A549 (cell line): ENCODE measurements at regions not wholly inside any gene's neighbourhood (a gene's known extent, or its start where the extent isn't known, plus 50 kb on each side); places are given as distances from the start of the nearest gene placed in this dataset.

Experiments used
- CEBPB ChIP-seq, 2 experiments: fragments of >200 bp in 1 of 2; sonication (Bioruptor Twin) in 1 of 2; formaldehyde crosslinking in 1 of 2; IDR thresholded peaks; 2 replicates each; pipeline ENCODE4 v1.6.1; 2012 to 2016
- EP300 ChIP-seq, 2 experiments: fragments of >200 bp; sonication (Bioruptor Twin); formaldehyde crosslinking; IDR thresholded peaks; 2 replicates in 1 of 2; 3 replicates in 1 of 2; pipeline ENCODE4 v1.6.1; 2016 to 2017
- ESRRA ChIP-seq: fragments of 150-350 bp; IDR thresholded peaks from 2 replicates; pipeline ENCODE4 v1.6.1; 2014; ENCODE audit warnings: mild to moderate bottlenecking, low read length, borderline replicate concordance
- POLR2A ChIP-seq: IDR thresholded peaks from 2 replicates; pipeline ENCODE4 v1.6.1; 2012; ENCODE audit warnings: mild to moderate bottlenecking, low read length
- POLR2AphosphoS2 ChIP-seq: conservative IDR thresholded peaks from 2 replicates; pipeline ENCODE4 v1.6.1; 2012; ENCODE audit warnings: low read length, improper control_type of control experiment, inconsistent platforms
- RAD21 ChIP-seq, 2 experiments: fragments of >200 bp in 1 of 2; sonication (Bioruptor Twin) in 1 of 2; formaldehyde crosslinking in 1 of 2; IDR thresholded peaks in 1 of 2; conservative IDR thresholded peaks in 1 of 2; 2 replicates in 1 of 2; 3 replicates in 1 of 2; pipeline ENCODE4 v1.6.1; 2012 to 2018; ENCODE audit warnings: inconsistent platforms in 1 of 2
- RFX5 ChIP-seq: fragments of 450-650 bp; IDR thresholded peaks from 2 replicates; pipeline ENCODE4 v1.7.1; 2014; ENCODE audit warnings: antibody characterized with exemption, mild to moderate bottlenecking, moderate library complexity
- USF2 ChIP-seq: fragments of 450-650 bp; IDR thresholded peaks from 2 replicates; pipeline ENCODE4 v1.6.1; 2014; ENCODE audit warnings: antibody characterized with exemption
- TF ChIP-seq, protein P1 (sequence below): fragments of >200 bp; sonication (Bioruptor Twin); formaldehyde crosslinking; IDR thresholded peaks from 3 replicates; pipeline ENCODE4 v1.5.1; 2016
- TF ChIP-seq, protein P2 (sequence below): fragments of >200 bp; sonication (Bioruptor Twin); formaldehyde crosslinking; IDR thresholded peaks from 3 replicates; pipeline ENCODE4 v1.6.1; 2016
- TF ChIP-seq, protein P3 (sequence below): fragments of 200-600 bp; sonication (generic); IDR thresholded peaks from 2 replicates; pipeline ENCODE4 v1.6.1; 2016; ENCODE audit warnings: antibody characterized with exemption, mild to moderate bottlenecking, moderate library complexity

DNA sequence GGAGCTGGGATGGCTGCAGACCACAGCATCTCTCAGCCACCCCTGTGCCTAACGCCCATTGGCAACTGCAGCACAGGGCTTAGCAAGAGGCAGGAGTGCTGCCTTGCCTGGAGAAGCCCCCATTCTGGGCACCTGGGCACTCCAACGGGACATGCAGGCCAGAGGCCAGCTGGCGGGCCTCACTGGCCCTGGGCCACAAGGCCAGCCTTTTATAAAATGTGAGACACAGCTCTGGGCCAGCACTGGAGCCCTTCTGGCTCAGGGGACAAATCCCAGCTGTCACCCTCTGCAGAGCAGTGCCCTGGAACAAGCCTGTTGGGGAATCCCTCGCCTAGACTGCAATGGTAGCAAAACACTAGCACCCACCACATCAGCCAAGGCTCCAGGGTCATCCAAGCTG is 171.8 kb downstream of the WSCD1 start:
- TF ChIP-seq, protein P1, sequence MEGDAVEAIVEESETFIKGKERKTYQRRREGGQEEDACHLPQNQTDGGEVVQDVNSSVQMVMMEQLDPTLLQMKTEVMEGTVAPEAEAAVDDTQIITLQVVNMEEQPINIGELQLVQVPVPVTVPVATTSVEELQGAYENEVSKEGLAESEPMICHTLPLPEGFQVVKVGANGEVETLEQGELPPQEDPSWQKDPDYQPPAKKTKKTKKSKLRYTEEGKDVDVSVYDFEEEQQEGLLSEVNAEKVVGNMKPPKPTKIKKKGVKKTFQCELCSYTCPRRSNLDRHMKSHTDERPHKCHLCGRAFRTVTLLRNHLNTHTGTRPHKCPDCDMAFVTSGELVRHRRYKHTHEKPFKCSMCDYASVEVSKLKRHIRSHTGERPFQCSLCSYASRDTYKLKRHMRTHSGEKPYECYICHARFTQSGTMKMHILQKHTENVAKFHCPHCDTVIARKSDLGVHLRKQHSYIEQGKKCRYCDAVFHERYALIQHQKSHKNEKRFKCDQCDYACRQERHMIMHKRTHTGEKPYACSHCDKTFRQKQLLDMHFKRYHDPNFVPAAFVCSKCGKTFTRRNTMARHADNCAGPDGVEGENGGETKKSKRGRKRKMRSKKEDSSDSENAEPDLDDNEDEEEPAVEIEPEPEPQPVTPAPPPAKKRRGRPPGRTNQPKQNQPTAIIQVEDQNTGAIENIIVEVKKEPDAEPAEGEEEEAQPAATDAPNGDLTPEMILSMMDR: no peak
- TF ChIP-seq CEBPB (IDR thresholded peaks at IDR 0.05) (no peak), EP300 (IDR thresholded peaks at IDR 0.05) (no peak), RAD21 (conservative IDR thresholded peaks at IDR 0.05 in 1 of 2, IDR thresholded peaks at IDR 0.05 in 1 of 2) (no peak), ESRRA (no peak), RFX5 (no peak), POLR2A (no peak), USF2 (no peak), POLR2AphosphoS2 (no peak)
- TF ChIP-seq, protein P2, sequence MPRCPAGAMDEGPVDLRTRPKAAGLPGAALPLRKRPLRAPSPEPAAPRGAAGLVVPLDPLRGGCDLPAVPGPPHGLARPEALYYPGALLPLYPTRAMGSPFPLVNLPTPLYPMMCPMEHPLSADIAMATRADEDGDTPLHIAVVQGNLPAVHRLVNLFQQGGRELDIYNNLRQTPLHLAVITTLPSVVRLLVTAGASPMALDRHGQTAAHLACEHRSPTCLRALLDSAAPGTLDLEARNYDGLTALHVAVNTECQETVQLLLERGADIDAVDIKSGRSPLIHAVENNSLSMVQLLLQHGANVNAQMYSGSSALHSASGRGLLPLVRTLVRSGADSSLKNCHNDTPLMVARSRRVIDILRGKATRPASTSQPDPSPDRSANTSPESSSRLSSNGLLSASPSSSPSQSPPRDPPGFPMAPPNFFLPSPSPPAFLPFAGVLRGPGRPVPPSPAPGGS: no peak
- TF ChIP-seq, protein P3, sequence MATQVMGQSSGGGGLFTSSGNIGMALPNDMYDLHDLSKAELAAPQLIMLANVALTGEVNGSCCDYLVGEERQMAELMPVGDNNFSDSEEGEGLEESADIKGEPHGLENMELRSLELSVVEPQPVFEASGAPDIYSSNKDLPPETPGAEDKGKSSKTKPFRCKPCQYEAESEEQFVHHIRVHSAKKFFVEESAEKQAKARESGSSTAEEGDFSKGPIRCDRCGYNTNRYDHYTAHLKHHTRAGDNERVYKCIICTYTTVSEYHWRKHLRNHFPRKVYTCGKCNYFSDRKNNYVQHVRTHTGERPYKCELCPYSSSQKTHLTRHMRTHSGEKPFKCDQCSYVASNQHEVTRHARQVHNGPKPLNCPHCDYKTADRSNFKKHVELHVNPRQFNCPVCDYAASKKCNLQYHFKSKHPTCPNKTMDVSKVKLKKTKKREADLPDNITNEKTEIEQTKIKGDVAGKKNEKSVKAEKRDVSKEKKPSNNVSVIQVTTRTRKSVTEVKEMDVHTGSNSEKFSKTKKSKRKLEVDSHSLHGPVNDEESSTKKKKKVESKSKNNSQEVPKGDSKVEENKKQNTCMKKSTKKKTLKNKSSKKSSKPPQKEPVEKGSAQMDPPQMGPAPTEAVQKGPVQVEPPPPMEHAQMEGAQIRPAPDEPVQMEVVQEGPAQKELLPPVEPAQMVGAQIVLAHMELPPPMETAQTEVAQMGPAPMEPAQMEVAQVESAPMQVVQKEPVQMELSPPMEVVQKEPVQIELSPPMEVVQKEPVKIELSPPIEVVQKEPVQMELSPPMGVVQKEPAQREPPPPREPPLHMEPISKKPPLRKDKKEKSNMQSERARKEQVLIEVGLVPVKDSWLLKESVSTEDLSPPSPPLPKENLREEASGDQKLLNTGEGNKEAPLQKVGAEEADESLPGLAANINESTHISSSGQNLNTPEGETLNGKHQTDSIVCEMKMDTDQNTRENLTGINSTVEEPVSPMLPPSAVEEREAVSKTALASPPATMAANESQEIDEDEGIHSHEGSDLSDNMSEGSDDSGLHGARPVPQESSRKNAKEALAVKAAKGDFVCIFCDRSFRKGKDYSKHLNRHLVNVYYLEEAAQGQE: no peak
